ENCODE measurements at regions not wholly inside any gene's neighbourhood (a gene's known extent, or its start where the extent isn't known, plus 50 kb on each side); places are given as distances from the start of the nearest gene placed in this dataset.
A peak's percentile ranks its signal among the peaks of the same experiment; 100 is the strongest.
"Not testable (repeated sequence)": the region's sequence is repeated elsewhere in the genome, so short reads cannot be mapped to it uniquely, and the experiment has no call there.

DNA sequence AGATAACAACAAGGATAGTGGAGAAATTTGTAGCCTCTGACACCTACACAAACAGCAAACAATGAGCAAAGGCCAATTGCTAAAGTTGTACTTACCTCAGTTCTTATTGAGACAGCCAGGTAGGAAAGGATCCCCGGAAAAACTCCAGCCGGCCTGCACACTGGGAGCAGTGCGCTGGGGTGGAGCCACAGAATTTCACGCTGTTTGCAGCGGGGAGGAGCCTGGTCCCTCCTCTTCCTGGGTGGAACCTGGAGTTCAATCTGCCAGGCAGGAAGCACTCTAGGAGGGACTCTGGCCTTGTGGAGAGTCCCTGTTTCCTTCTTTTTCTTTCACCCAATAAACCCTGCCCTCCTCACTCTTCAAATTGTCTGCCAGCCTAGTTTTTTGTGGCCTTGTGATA lies 382.6 kb upstream of the TGIF2LX start:
- not testable (repeated sequence) for DNase-seq (ENCODE audit: low read depth in 3 of 3)

GRCh38 chrX:89557146-89557545 lies 364.6 kb upstream of the TGIF2LX start:
- DNase-seq (ENCODE audit: low read depth in 3 of 3) = not testable (repeated sequence)

- DNase-seq (ENCODE audit: low read depth in 3 of 3) = not testable (repeated sequence)
Measured at GRCh38 chrX:89562079-89562478, 359.6 kb upstream of the TGIF2LX start.

GRCh38 chrX:89563107-89563506 lies 358.6 kb upstream of the TGIF2LX start:
- DNase-seq (ENCODE audit: low read depth in 3 of 3) = not testable (repeated sequence)

DNA sequence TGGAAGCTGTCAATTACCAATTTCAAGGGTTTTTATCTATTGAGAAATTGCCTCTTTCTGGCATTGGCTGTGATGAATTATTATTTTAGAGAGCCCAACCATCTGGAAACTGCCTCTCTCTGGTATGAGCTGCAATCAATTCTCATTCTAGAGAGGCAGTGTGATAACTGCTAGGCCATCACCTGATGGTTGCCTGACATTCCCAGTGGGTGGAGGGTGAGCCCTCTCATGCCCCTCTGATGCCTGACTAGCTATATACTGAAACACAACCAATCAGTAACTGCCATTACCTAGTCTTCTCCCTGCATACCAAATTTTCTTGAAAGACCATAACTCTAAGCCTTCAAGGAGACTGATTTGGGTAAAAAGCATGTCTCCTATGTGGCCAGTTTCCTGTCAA lies 353.9 kb upstream of the TGIF2LX start:
- DNase-seq (ENCODE audit: low read depth in 3 of 3) = not testable (repeated sequence)

DNA sequence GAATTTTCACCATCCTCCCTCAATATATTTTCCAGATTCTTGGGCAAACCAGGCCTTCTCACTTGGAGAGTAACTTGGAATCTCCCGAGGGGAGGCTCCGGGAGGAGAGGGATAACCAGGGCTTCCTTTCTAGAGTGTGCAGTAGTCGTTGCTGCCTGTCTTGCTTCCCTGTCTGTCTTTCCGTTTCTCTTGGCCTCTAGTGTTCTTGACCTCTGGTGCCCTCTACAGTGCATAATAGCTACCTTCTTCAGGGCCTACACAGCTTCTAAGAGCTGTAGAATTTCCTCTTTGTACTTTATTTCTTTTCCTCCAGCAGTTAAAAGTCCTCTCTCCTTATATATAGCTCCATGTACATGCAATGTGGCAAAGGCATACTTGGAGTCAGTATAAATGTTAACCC lies 339.8 kb upstream of the TGIF2LX start:
- not testable (repeated sequence) for DNase-seq (ENCODE audit: low read depth in 3 of 3)

GRCh38 chrX:89631858-89632257 lies 289.9 kb upstream of the TGIF2LX start:
- DNase-seq (ENCODE audit: low read depth in 3 of 3) = not testable (repeated sequence)

- not testable (repeated sequence) for DNase-seq (ENCODE audit: low read depth in 3 of 3)
Measured at GRCh38 chrX:89635887-89636286, 285.8 kb upstream of the TGIF2LX start.

DNA sequence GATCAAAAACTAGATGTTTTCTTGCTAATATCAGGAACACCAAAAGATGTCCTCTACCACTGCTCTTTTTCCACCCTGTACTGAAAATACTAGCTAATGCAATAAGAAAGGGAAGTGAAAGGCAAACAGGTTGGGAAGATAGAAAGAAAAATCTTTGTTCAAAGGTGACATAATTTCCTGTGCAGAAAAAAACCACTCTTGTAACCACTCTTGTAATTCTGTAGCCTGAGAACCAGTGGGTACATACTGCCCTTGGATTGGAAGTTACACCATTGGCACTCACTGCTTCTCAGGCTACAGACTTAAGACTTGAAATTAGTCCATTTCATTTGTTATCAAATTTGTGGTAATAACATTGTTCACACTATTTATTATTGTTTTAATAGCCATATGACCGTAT lies 263.0 kb upstream of the TGIF2LX start:
- DNase-seq (ENCODE audit: low read depth in 3 of 3) = not testable (repeated sequence)

- DNase-seq (ENCODE audit: low read depth in 3 of 3) = not testable (repeated sequence)
Measured at GRCh38 chrX:89706481-89706880, 215.2 kb upstream of the TGIF2LX start.

- not testable (repeated sequence) for DNase-seq (ENCODE audit: low read depth in 3 of 3)
Measured at GRCh38 chrX:89707363-89707927, 214.3 kb upstream of the TGIF2LX start.

- not testable (repeated sequence) for DNase-seq (ENCODE audit: low read depth in 3 of 3)
Measured at GRCh38 chrX:89734367-89734766, 187.3 kb upstream of the TGIF2LX start.

DNA sequence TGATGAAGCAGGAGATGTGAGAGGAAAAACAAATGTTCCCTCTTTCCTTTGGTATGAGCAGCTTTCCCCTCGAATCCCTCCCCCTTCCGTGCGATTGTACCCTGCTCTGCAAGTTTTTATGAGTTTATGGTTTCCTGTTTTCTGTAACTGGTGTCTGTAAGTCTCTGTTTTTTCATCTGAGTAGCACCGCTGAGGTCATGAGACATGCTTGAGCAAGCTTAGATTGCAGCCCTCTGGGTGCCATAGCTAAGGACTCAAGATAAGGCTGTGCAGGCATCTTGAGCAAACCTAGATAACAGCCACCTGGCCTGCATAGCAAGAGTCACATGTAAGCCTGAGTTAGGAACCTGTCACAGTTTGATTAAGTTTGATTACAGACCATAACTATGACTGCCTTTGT lies 165.2 kb upstream of the TGIF2LX start:
- not testable (repeated sequence) for DNase-seq (ENCODE audit: low read depth in 3 of 3)

DNA sequence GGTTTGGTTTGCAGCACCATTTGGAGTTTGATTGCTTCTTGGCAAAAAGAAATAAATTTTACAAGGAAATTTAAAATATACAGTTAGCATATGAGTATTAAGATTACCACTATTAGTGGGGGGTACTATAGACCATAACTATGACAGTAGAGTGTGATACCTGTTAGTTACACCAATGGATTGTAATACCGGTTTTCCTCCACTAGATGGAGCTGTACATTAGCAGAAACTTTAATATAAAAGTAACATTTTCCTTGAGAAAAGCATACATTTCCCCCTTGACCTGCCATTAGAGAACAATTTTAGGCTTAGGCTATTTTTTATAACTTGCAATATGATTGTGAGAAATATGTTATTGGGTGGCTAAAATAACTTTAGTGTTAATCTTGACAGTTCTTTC lies 163.9 kb upstream of the TGIF2LX start:
- DNase-seq (ENCODE audit: low read depth in 3 of 3) = not testable (repeated sequence)

DNA sequence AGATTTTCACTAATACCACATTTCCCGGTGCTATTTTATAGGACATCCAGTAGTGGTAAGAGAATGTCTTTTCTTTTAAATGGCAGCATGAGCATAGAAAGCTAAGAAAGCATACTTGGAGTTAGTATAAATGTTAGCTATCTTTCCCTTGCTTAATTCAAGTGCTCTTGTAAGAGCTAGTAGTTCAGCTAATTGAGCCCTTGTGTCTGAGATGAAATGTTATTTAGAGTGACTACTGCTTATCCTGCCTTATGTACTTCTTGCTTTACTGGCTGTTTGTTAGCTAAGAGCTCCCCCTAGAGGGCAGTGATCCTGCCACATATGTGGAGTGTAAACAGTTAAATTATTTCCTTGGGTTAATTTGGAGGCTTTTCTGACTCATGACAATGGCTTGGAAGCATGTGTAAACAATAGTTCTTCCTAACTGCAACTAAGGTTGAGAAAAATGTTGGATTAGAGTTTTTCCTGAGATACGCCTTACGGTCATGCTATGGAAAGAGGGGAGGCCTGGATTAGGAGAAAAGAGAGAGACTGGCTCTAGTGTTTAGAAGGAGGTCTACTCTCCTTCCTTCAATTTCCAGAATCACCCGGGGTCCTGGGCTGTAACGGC lies 162.5 kb upstream of the TGIF2LX start:
- DNase-seq (ENCODE audit: low read depth in 3 of 3) = not testable (repeated sequence)

GRCh38 chrX:89771639-89772038 lies 150.1 kb upstream of the TGIF2LX start:
- DNase-seq (ENCODE audit: low read depth in 3 of 3) = not testable (repeated sequence)

- DNase-seq (ENCODE audit: low read depth in 3 of 3) = not testable (repeated sequence)
Measured at GRCh38 chrX:89811440-89811839, 110.3 kb upstream of the TGIF2LX start.

- not testable (repeated sequence) for DNase-seq (ENCODE audit: low read depth in 3 of 3)
Measured at GRCh38 chrX:89839723-89840122, 82.0 kb upstream of the TGIF2LX start.

DNA sequence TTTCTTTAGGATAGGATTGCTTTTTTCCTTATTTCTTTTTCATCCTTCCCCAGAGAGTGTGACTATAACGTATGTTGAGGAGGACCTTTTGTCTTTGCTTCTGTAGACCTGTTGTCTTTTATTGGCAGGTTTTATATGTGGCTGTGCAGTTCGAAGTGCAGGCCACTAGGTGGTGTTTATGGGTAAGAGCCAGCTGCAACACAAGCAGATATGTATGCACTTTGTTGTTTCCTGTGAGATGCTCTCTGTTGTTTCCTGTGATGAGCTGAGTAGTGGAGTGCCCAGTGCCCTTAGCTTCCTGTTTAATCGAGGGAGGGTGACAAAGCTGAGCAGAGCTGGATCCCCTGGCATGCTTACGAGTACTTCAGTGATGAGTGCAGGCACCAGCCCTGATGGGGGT lies 50.0 kb upstream of the TGIF2LX start:
- DNase-seq (ENCODE audit: low read depth in 3 of 3) = peak in 1 of 3 donors; percentile 1
